ENCODE measurements at regions not wholly inside any gene's neighbourhood (a gene's known extent, or its start where the extent isn't known, plus 50 kb on each side); places are given as distances from the start of the nearest gene placed in this dataset.

DNA sequence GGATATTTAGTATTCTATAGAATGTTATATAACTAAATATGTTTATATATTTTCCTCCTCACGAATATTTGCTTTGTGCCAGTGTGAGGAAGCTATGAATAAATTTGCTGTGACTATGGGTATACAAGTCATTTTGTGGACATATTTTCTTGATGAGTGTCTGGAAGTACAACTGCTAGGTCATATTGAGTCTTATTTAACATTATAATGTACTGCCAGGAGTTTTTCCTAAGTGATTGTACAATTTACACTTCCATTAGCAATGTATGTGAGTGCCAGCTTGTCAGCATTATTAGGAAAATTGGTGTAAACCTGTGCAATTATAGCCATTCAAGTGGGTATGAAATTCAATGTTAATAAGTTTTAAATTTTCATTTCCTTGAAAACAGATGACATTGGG, 1328.9 kb upstream of the TMEFF2 start:
- H3K9me3 ChIP-seq, result no peaks in the 10 kb centered on the region
- ChIA-PET POLR2A (no interaction called here), CTCF (no interaction called here)
- H3K4me2 ChIP-seq, result no peak overlapping the region
- ATAC-seq (no peak), DNase-seq (ENCODE audit: low read depth in 1 of 2, low spot score in 1 of 2) (no peak), FAIRE-seq (no peak)
- H3K27ac ChIP-seq, result no peak overlapping the region
- 24% methylated on average over 1 of the region's 1 CpG for WGBS (ENCODE audit: missing lambda C conversion rate)
- H3K4me3 ChIP-seq, result no peak overlapping the region
- H3K4me1 ChIP-seq, result no peaks in the 10 kb centered on the region
- no peak for TF ChIP-seq HOXB13 (CRISPR knock-in tag; IDR thresholded peaks at IDR 0.05; ENCODE audit: low read depth)
- TF ChIP-seq CHD2 (IDR thresholded peaks at IDR 0.05; ENCODE audit: low read length, partially characterized antibody), result no peak
- TF ChIP-seq NPAS2 (CRISPR knock-in tag; IDR thresholded peaks at IDR 0.05; ENCODE audit: borderline replicate concordance), result no peak
- TF ChIP-seq, protein P1, sequence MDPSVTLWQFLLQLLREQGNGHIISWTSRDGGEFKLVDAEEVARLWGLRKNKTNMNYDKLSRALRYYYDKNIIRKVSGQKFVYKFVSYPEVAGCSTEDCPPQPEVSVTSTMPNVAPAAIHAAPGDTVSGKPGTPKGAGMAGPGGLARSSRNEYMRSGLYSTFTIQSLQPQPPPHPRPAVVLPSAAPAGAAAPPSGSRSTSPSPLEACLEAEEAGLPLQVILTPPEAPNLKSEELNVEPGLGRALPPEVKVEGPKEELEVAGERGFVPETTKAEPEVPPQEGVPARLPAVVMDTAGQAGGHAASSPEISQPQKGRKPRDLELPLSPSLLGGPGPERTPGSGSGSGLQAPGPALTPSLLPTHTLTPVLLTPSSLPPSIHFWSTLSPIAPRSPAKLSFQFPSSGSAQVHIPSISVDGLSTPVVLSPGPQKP (IDR thresholded peaks at IDR 0.05; ENCODE audit: low read depth, low read length), result no peak
- TF ChIP-seq POLR2A (IDR thresholded peaks at IDR 0.05; ENCODE audit: low read length), result no peak
- TF ChIP-seq, protein P2, sequence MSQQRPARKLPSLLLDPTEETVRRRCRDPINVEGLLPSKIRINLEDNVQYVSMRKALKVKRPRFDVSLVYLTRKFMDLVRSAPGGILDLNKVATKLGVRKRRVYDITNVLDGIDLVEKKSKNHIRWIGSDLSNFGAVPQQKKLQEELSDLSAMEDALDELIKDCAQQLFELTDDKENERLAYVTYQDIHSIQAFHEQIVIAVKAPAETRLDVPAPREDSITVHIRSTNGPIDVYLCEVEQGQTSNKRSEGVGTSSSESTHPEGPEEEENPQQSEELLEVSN (IDR thresholded peaks at IDR 0.05; ENCODE audit: borderline replicate concordance, low read depth), result no peak
- TF ChIP-seq, protein P3, sequence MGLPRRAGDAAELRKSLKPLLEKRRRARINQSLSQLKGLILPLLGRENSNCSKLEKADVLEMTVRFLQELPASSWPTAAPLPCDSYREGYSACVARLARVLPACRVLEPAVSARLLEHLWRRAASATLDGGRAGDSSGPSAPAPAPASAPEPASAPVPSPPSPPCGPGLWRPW (IDR thresholded peaks at IDR 0.05), result no peak
- no peak for TF ChIP-seq MAZ (IDR thresholded peaks at IDR 0.05; ENCODE audit: borderline replicate concordance, low read depth, low read length)
- TF ChIP-seq PHF8 (IDR thresholded peaks at IDR 0.05; ENCODE audit: borderline replicate concordance, low read depth), result no peak
- TF ChIP-seq HEYL (CRISPR knock-in tag; IDR thresholded peaks at IDR 0.05), result no peak
- TF ChIP-seq HMGXB4 (CRISPR knock-in tag; IDR thresholded peaks at IDR 0.05; ENCODE audit: borderline replicate concordance), result no peak
- no peak for TF ChIP-seq FOXS1 (CRISPR knock-in tag; IDR thresholded peaks at IDR 0.05)
- no peak for TF ChIP-seq CBX8 (IDR thresholded peaks at IDR 0.05)
- TF ChIP-seq RARB (CRISPR knock-in tag; IDR thresholded peaks at IDR 0.05), result no peak
- TF ChIP-seq USF2 (IDR thresholded peaks at IDR 0.05), result no peak
- TF ChIP-seq ZSCAN20 (CRISPR knock-in tag; IDR thresholded peaks at IDR 0.05), result no peak
- TF ChIP-seq TP53 (CRISPR knock-in tag; IDR thresholded peaks at IDR 0.05), result no peak
- no peak for TF ChIP-seq RFX5 (IDR thresholded peaks at IDR 0.05)
- no peak for TF ChIP-seq HOXA7 (CRISPR knock-in tag; IDR thresholded peaks at IDR 0.05)
- TF ChIP-seq ZC3H11A (IDR thresholded peaks at IDR 0.05), result no peak

- FAIRE-seq (no peak), ATAC-seq (no peak), DNase-seq (ENCODE audit: low read depth in 1 of 2, low spot score in 1 of 2) (no peak)
- Histone ChIP-seq H3K27ac (no peak overlapping the region), H3K4me3 (no peak overlapping the region), H3K4me1 (peaks cover 8% of the 10 kb centered on the region; the same call in 2 of the 3 replicates), H3K4me2 (no peak overlapping the region), H3K9me3 (no peaks in the 10 kb centered on the region)
- ChIA-PET POLR2A (no interaction called here), CTCF (no interaction called here)
- TF ChIP-seq RAD21 (conservative IDR thresholded peaks at IDR 0.05 in 1 of 2, IDR thresholded peaks at IDR 0.05 in 1 of 2) (no peak), TP53 (CRISPR knock-in tag; IDR thresholded peaks at IDR 0.05) (no peak), ZFP36 (IDR thresholded peaks at IDR 0.05; ENCODE audit: borderline replicate concordance, partially characterized antibody) (no peak), RCOR1 (IDR thresholded peaks at IDR 0.05; ENCODE audit: low read depth, low read length) (no peak), HDAC2 (IDR thresholded peaks at IDR 0.05) (no peak), POLR2A (IDR thresholded peaks at IDR 0.05; ENCODE audit: low read length) (no peak), MAZ (IDR thresholded peaks at IDR 0.05; ENCODE audit: borderline replicate concordance, low read depth, low read length) (no peak)
- TF ChIP-seq, protein P4, sequence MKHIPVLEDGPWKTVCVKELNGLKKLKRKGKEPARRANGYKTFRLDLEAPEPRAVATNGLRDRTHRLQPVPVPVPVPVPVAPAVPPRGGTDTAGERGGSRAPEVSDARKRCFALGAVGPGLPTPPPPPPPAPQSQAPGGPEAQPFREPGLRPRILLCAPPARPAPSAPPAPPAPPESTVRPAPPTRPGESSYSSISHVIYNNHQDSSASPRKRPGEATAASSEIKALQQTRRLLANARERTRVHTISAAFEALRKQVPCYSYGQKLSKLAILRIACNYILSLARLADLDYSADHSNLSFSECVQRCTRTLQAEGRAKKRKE (CRISPR knock-in tag; IDR thresholded peaks at IDR 0.05; ENCODE audit: low read depth), result no peak
- TF ChIP-seq, protein P3 (IDR thresholded peaks at IDR 0.05), result no peak
- TF ChIP-seq, protein P1 (IDR thresholded peaks at IDR 0.05; ENCODE audit: low read depth, low read length), result no peak
- 66% methylated on average over 2 of the region's 2 CpGs for WGBS (ENCODE audit: missing lambda C conversion rate)
These were observed 1326.8 kb upstream of the TMEFF2 start for GRCh38 chr2:193521523-193521922.
